Gastroesophageal sphincter (tissue), 3 donors: ENCODE measurements at regions not wholly inside any gene's neighbourhood (a gene's known extent, or its start where the extent isn't known, plus 50 kb on each side); places are given as distances from the start of the nearest gene placed in this dataset.

ENCODE experiments used
- POLR2A ChIP-seq, 2 donors: fragments of 450-650 bp; IDR thresholded peaks; one replicate each; pipeline ENCODE4 v1.6.1; 2017; ENCODE audit warnings: antibody characterized with exemption in 2 of 2, mild to moderate bottlenecking in 2 of 2, moderate library complexity in 1 of 2
- POLR2AphosphoS5 ChIP-seq: sonication (generic); formaldehyde crosslinking; IDR thresholded peaks from one replicate; pipeline ENCODE4 v1.6.1; 2017; ENCODE audit warnings: antibody characterized with exemption
- TF ChIP-seq, protein P1 (sequence below), 4 experiments: fragments of 200-600 bp in 2 of 4; fragments of 450-650 bp in 2 of 4; sonication (generic) in 1 of 4; IDR thresholded peaks; one replicate each; pipeline ENCODE4 v1.5.1; 2017 to 2019; ENCODE audit warnings: antibody characterized with exemption in 4 of 4, mild to moderate bottlenecking in 2 of 4, moderate library complexity in 2 of 4

DNA sequence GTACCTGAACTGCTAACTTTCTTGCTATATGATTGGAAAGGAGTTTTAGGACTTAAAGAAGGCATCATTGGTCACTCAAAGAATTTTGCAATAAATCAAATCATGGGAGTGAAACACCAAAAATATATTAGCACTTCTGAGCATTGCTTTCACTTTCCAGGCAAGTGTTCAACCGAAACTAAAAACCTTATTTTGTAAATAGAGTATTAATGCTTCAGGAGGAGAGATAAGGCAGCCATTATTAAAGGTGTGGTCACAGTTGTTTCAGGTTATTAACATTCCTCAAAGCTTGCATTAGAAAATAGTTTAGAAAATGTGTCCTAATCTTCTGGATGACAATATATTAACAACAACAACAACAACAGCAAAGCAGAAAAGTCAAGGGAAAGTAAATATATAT is 92.3 kb upstream of the TLL1 start:
- TF ChIP-seq, protein P1, sequence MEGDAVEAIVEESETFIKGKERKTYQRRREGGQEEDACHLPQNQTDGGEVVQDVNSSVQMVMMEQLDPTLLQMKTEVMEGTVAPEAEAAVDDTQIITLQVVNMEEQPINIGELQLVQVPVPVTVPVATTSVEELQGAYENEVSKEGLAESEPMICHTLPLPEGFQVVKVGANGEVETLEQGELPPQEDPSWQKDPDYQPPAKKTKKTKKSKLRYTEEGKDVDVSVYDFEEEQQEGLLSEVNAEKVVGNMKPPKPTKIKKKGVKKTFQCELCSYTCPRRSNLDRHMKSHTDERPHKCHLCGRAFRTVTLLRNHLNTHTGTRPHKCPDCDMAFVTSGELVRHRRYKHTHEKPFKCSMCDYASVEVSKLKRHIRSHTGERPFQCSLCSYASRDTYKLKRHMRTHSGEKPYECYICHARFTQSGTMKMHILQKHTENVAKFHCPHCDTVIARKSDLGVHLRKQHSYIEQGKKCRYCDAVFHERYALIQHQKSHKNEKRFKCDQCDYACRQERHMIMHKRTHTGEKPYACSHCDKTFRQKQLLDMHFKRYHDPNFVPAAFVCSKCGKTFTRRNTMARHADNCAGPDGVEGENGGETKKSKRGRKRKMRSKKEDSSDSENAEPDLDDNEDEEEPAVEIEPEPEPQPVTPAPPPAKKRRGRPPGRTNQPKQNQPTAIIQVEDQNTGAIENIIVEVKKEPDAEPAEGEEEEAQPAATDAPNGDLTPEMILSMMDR (IDR thresholded peaks at IDR 0.05): no peak
- TF ChIP-seq POLR2A (IDR thresholded peaks at IDR 0.05) (no peak), POLR2AphosphoS5 (no peak)
